ENCODE measurements at regions not wholly inside any gene's neighbourhood (a gene's known extent, or its start where the extent isn't known, plus 50 kb on each side); places are given as distances from the start of the nearest gene placed in this dataset.

- TF ChIP-seq CTCF (IDR thresholded peaks at IDR 0.05) (no peak), POLR2A (IDR thresholded peaks at IDR 0.05) (no peak)
These were observed 201.5 kb upstream of the CAND1 start for GRCh38 chr12:67067453-67068203.
